GM12801 (cell line): ENCODE measurements at regions not wholly inside any gene's neighbourhood (a gene's known extent, or its start where the extent isn't known, plus 50 kb on each side); places are given as distances from the start of the nearest gene placed in this dataset.

Source experiments
- TF ChIP-seq, protein P1 (sequence below): IDR thresholded peaks from one replicate; pipeline ENCODE4 v1.5.1; 2011; ENCODE audit warnings: control low read depth; ENCODE audit not compliant: insufficient read length; ENCODE audit errors: extremely low read depth

DNA sequence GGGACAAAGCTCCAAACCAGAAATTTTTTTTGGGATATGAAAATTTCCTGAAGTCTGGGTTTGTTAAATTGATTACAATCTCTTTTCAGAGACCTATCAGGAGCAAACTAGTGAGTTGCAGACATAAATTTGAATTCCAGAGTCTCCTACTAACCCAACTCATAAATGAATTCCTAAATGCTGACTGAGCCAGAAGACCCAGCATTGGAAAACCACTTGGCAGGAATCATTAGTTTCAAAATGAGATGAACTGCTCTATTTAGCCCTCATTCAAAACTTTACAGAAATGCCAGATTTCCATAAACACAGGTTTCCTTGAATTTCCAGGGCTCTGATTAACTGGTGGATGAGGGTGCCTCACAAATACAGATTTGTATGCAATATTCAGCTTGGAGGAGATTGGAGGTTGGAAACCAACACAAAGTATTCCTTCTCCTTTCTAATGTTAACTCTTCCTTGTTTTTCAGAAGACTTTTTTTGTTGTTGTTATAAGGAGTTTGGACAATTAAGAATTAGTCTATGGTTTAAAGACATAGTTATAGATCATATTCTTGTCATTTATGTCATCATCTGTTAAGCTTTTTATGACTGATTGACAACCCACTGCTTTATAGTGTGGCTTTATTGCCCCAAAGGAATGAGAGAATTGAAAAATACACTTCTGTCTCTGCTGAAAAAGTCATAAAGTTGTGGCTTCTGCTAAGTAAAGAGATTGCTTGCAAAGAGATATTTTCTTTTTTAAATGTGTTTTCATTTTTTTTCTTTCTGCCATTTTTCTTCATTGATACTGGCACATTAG is 222.8 kb downstream of the HLX start:
- TF ChIP-seq, protein P1, sequence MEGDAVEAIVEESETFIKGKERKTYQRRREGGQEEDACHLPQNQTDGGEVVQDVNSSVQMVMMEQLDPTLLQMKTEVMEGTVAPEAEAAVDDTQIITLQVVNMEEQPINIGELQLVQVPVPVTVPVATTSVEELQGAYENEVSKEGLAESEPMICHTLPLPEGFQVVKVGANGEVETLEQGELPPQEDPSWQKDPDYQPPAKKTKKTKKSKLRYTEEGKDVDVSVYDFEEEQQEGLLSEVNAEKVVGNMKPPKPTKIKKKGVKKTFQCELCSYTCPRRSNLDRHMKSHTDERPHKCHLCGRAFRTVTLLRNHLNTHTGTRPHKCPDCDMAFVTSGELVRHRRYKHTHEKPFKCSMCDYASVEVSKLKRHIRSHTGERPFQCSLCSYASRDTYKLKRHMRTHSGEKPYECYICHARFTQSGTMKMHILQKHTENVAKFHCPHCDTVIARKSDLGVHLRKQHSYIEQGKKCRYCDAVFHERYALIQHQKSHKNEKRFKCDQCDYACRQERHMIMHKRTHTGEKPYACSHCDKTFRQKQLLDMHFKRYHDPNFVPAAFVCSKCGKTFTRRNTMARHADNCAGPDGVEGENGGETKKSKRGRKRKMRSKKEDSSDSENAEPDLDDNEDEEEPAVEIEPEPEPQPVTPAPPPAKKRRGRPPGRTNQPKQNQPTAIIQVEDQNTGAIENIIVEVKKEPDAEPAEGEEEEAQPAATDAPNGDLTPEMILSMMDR, result no peak

DNA sequence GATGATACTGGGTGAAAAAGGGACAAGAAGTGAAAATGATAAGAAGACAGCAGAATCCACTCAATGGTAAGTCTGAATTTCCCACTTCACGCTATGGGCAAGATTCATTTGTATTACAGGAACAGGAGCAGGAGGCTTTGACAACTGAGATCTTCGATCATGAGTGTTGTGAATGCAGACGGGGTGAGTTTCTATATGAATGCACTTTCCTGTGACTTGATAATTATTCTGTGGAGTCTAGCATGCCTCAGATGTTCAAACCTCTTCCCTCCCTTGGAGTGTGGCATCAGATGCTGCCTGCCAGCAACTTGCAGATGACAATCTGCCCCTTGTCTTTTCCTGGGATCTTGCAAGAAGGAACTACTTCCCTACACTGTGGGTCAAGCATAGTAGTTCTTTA is 225.4 kb downstream of the HLX start:
- TF ChIP-seq, protein P1, result no peak

DNA sequence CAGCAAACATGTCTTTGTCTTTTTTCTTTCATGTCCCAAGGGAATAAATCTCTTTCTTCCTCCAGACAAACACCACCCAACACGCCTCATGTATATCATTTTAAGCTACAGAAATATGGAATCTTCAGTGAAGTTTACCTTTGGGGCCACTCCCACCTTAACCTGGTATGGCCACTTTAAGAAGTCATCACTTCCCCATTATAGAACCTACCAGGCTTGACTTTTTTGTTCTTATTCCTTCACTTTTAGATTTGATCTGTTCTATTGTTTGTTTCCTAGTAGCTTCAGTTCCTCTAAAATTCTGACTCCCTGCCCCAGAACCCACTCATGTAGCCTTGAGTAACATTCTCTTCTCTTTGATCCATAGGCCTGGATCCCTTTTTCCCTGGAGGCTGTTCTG is 226.3 kb downstream of the HLX start:
- TF ChIP-seq, protein P1, result no peak

DNA sequence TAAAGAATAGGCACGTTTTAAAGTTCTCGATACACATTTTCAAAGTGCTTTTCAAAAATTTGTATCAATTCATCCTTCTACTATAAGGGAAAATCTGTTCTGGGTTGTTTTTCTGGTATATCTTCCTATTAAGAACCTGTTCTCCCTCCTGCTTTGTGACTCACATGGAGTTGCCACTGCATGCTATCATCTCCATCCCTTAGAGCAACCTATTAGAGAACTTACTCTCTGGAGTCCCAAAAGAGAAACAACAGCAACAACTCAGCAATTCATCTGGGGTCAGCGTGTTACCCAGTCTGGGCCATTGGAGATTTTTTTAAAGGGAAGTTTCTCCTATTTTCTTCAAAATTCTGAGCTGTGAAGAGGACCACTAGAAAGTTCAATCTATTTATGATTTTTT is 227.4 kb downstream of the HLX start:
- TF ChIP-seq, protein P1, result no peak

DNA sequence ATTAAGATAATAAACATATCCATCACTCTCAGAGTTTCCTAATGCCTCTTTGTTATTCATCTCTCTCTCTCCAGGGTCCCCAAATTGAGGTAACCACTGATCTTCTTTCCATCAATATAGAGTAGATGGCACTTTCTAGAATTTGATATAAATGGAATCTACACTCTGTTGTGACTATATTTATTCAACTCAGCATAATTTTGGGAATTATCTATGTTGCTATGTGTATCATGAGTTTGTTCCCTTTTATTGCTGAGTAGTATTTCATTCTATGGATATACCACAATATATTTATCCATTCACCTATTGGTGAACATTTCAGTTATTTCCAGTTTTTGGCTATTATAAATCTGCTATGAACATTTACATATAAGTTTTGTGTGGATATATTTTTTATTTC is 230.7 kb downstream of the HLX start:
- TF ChIP-seq, protein P1, result no peak

DNA sequence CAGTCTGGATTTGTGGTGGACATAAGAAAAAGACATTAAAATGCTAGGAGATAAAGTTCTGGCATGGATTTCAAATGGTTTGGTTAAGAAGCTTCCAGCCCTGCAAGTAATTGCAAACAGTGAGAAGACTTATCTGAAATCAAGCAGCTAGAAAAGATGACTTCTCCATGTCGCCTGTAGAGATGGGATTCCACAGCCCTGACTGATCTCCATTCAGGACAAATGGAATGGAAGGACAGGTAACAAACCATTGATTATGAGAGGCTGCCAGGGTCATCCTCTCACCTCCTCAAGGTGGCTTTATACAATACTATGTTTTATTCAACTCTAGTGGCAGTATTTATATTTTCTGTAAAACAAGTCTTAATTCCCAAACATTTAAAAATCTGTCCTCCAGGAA is 237.9 kb downstream of the HLX start:
- TF ChIP-seq, protein P1, result no peak

DNA sequence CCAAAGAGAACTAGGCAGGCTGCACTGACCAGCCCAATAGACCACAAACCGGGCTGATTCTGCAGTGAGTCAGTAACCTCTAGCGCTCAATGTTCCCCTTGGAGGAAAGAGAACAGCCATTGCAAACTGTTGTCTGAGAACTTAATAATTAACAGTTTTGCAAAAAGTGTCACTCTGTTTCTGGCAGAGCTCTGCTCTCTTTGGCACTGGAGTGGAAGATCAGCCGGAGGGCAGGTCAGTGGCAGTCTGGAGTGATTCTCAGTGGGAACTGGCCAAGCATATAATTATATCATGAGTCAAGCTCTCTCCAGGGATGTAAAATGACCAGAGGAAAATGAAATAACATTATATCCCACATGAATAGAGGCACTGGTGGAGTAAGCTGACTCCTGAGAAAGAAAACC is 238.3 kb downstream of the HLX start:
- TF ChIP-seq, protein P1, result no peak
